Caco-2 (cell line): ENCODE measurements at regions not wholly inside any gene's neighbourhood (a gene's known extent, or its start where the extent isn't known, plus 50 kb on each side); places are given as distances from the start of the nearest gene placed in this dataset.

Experiments used
- BruUV-seq: library from RNA; stranded (reverse); fragments of 400-500 nt; replicated peaks from 2 replicates; lab custom pipeline; 2021; lab: Mats Ljungman, UMichigan
- CTCF ChIA-PET: fragments of 300-600 bp; sonication (Branson Sonifier 250); formaldehyde crosslinking; loops from one replicate; lab custom pipeline; 2022; ENCODE audit warnings: antibody characterized with exemption; lab: Charles Lee
- POLR2A ChIA-PET: fragments of 300-600 bp; sonication (Branson Sonifier 250); formaldehyde crosslinking; loops from one replicate; lab custom pipeline; 2022; ENCODE audit warnings: antibody characterized with exemption; lab: Charles Lee
- DNase-seq, 2 experiments: peaks; one replicate each; pipeline versions ENCODE4 v3.0.0 to v3.0.0-alpha.2; 2020 to 2022
- H3K27me3 ChIP-seq: replicated peaks from 2 replicates; pipeline ENCODE4 v1.6.0; 2011; ENCODE audit warnings: low read length; ENCODE audit not compliant: control insufficient read depth, insufficient read depth
- H3K36me3 ChIP-seq: 2 replicates; pipeline ENCODE4 v1.5.1; 2011; ENCODE audit warnings: low read length; ENCODE audit not compliant: control insufficient read depth, insufficient read depth
- H3K4me1 ChIP-seq: fragments of 250-450 bp; sonication (Bioruptor Pico); 2 replicates; pipeline ENCODE4 v1.5.1; 2020; ENCODE audit warnings: mild to moderate bottlenecking
- H3K4me3 ChIP-seq: 2 replicates; pipeline ENCODE4 v1.5.1; 2011; ENCODE audit warnings: low read depth, mild to moderate bottlenecking, control low read depth, low read length
- H3K9me3 ChIP-seq: fragments of 250-450 bp; sonication (Bioruptor Pico); 2 replicates; pipeline ENCODE4 v1.5.1; 2020; ENCODE audit warnings: mild to moderate bottlenecking, moderate library complexity
- H3K27ac Mint-ChIP-seq: one replicate; pipeline ENCODE4 v1.8.0; 2022; ENCODE audit warnings: mixed read lengths; ENCODE audit not compliant: unreplicated experiment
- H3K27me3 Mint-ChIP-seq: one replicate; pipeline ENCODE4 v1.8.0; 2022; ENCODE audit warnings: mixed read lengths; ENCODE audit not compliant: insufficient read depth, unreplicated experiment
- H3K36me3 Mint-ChIP-seq: one replicate; pipeline ENCODE4 v1.8.0; 2022; ENCODE audit warnings: mild to moderate bottlenecking, mixed read lengths; ENCODE audit not compliant: insufficient read depth, unreplicated experiment
- H3K4me1 Mint-ChIP-seq: one replicate; pipeline ENCODE4 v1.8.0; 2022; ENCODE audit warnings: low read depth, mixed read lengths; ENCODE audit not compliant: unreplicated experiment
- H3K4me3 Mint-ChIP-seq: one replicate; pipeline ENCODE4 v1.8.0; 2022; ENCODE audit warnings: mild to moderate bottlenecking, moderate library complexity, mixed read lengths; ENCODE audit not compliant: unreplicated experiment
- H3K9me3 Mint-ChIP-seq: one replicate; pipeline ENCODE4 v1.8.0; 2022; ENCODE audit warnings: mixed read lengths; ENCODE audit not compliant: unreplicated experiment
- CTCF ChIP-seq, 2 experiments: fragments of 200-600 bp in 1 of 2; IDR thresholded peaks; 1 replicate in 1 of 2; 2 replicates in 1 of 2; pipeline versions ENCODE4 v1.5.1 to v1.8.0; 2011 to 2022; ENCODE audit warnings: antibody characterized with exemption in 1 of 2, control low read depth in 1 of 2, inconsistent platforms in 1 of 2, low read depth in 1 of 2, low read length in 1 of 2, mild to moderate bottlenecking in 1 of 2, moderate library complexity in 1 of 2; ENCODE audit not compliant: insufficient read depth in 1 of 2, severe bottlenecking in 1 of 2, unreplicated experiment in 1 of 2
- intact Hi-C: fragments of 100-400 bp; cut with micrococcal nuclease; formaldehyde crosslinking; loops from one replicate; pipeline ENCODE4 v1.10.0; 2022; ENCODE audit not compliant: unreplicated experiment

GRCh38 chr2:59630789-59631188 is 922.7 kb downstream of the BCL11A start:
- H3K4me1 Mint-ChIP-seq: no peaks in the 10 kb centered on the region
- H3K27me3 Mint-ChIP-seq: no peaks in the 10 kb centered on the region
- H3K27me3 ChIP-seq: no peaks in the 10 kb centered on the region
- H3K4me1 ChIP-seq: no peaks in the 10 kb centered on the region
- no peak overlapping the region for H3K27ac Mint-ChIP-seq
- intact Hi-C loops: no loop called here
- no peak overlapping the region for H3K4me3 Mint-ChIP-seq
- BruUV-seq: no TSS peak
- DNase-seq: no peak
- no peaks in the 10 kb centered on the region for H3K9me3 Mint-ChIP-seq
- CTCF ChIA-PET: no interaction called here
- no peaks in the 10 kb centered on the region for H3K9me3 ChIP-seq
- POLR2A ChIA-PET: no interaction called here
- H3K36me3 Mint-ChIP-seq: peaks cover 5% of the 10 kb centered on the region
- no peak for TF ChIP-seq CTCF (IDR thresholded peaks at IDR 0.05; ENCODE audit: insufficient read depth in 1 of 2, low read depth in 1 of 2, low read length in 1 of 2, severe bottlenecking in 1 of 2, unreplicated experiment in 1 of 2)
- H3K36me3 ChIP-seq: no peaks in the 10 kb centered on the region
- H3K4me3 ChIP-seq: no peak overlapping the region

- ChIA-PET POLR2A (no interaction called here), CTCF (no interaction called here)
- no peaks in the 10 kb centered on the region for H3K4me1 ChIP-seq
- Mint-ChIP-seq H3K4me3 (no peak overlapping the region), H3K4me1 (no peaks in the 10 kb centered on the region), H3K27me3 (no peaks in the 10 kb centered on the region), H3K27ac (no peak overlapping the region), H3K9me3 (no peaks in the 10 kb centered on the region), H3K36me3 (no peaks in the 10 kb centered on the region)
- H3K36me3 ChIP-seq: no peaks in the 10 kb centered on the region
- no peaks in the 10 kb centered on the region for H3K9me3 ChIP-seq
- no peak for DNase-seq
- H3K27me3 ChIP-seq: no peaks in the 10 kb centered on the region
- H3K4me3 ChIP-seq: no peak overlapping the region
- intact Hi-C loops: no loop called here
- TF ChIP-seq CTCF (IDR thresholded peaks at IDR 0.05; ENCODE audit: insufficient read depth in 1 of 2, low read depth in 1 of 2, low read length in 1 of 2, severe bottlenecking in 1 of 2, unreplicated experiment in 1 of 2): no peak
- BruUV-seq: no TSS peak
Measured at GRCh38 chr2:59627599-59627998, 925.9 kb downstream of the BCL11A start.

GRCh38 chr2:59622599-59623308 is 930.7 kb downstream of the BCL11A start:
- H3K27me3 ChIP-seq: no peaks in the 10 kb centered on the region
- peaks cover 11% of the 10 kb centered on the region for H3K9me3 Mint-ChIP-seq
- H3K27ac Mint-ChIP-seq: no peak overlapping the region
- DNase-seq: no peak
- H3K4me3 ChIP-seq: no peak overlapping the region
- H3K4me1 ChIP-seq: no peaks in the 10 kb centered on the region
- ChIA-PET POLR2A (no interaction called here), CTCF (no interaction called here)
- no peaks in the 10 kb centered on the region for H3K36me3 Mint-ChIP-seq
- no peaks in the 10 kb centered on the region for H3K4me1 Mint-ChIP-seq
- BruUV-seq: no TSS peak
- H3K36me3 ChIP-seq: no peaks in the 10 kb centered on the region
- no peaks in the 10 kb centered on the region for H3K9me3 ChIP-seq
- no peak for TF ChIP-seq CTCF (IDR thresholded peaks at IDR 0.05; ENCODE audit: insufficient read depth in 1 of 2, low read depth in 1 of 2, low read length in 1 of 2, severe bottlenecking in 1 of 2, unreplicated experiment in 1 of 2)
- H3K27me3 Mint-ChIP-seq: no peaks in the 10 kb centered on the region
- intact Hi-C loops: no loop called here
- H3K4me3 Mint-ChIP-seq: no peak overlapping the region
